ENCODE measurements at regions not wholly inside any gene's neighbourhood (a gene's known extent, or its start where the extent isn't known, plus 50 kb on each side); places are given as distances from the start of the nearest gene placed in this dataset.
"Not testable (repeated sequence)": the region's sequence is repeated elsewhere in the genome, so short reads cannot be mapped to it uniquely, and the experiment has no call there.

DNA sequence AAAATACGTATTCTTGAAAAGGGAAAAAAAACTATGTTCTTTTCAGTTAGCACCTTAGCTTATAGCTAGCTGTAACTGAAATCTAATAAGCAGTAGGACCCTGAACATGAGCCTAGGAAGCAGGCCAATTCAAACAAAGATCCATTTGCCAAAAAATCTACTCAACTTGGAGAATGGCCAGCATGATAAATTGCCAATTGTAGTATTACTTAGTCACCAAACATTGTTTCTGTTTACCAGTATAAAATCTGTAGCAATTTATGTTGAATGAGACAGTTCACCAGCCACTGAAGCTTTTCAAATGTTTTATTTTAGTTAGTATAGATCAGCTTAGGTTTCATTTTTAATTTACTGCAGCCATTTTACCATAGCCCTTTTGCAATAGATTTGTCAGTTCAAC lies 323.6 kb upstream of the DIPK2B start:
- Mint-ChIP-seq H3K36me3 (ENCODE audit: low read depth) (no peaks in the 10 kb centered on the region), H3K9me3 (no peaks in the 10 kb centered on the region), H3K27me3 (no peaks in the 10 kb centered on the region), H3K4me3 (no peak overlapping the region), H3K4me1 (ENCODE audit: low read depth) (no peaks in the 10 kb centered on the region), H3K27ac (no peak overlapping the region)
- intact Hi-C loops (cut with micrococcal nuclease), result no loop called here

DNA sequence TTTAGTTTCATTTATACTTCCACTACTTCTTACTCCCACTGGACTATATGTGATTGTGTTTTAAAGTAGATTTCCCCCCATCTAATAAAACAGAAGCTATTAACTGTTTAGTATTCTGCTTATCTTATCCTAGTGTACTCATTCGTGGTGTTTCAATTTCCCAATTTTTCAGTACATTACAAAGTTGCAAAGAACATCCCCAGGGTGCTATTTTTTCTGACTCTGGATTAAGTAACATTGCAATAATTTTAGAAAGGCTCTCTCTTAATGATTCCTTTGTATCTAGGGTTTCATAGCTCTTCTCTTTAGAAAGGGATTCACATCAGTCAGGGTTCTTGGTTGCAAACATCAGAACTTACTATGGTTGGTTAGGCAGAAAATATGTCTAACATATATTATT lies 317.9 kb upstream of the DIPK2B start:
- H3K9me3 Mint-ChIP-seq, result no peaks in the 10 kb centered on the region
- H3K4me3 Mint-ChIP-seq, result no peak overlapping the region
- no peaks in the 10 kb centered on the region for H3K27me3 Mint-ChIP-seq
- H3K36me3 Mint-ChIP-seq (ENCODE audit: low read depth), result no peaks in the 10 kb centered on the region
- H3K27ac Mint-ChIP-seq, result no peak overlapping the region
- peaks cover 12% of the 10 kb centered on the region for H3K4me1 Mint-ChIP-seq (ENCODE audit: low read depth)
- intact Hi-C loops (cut with micrococcal nuclease), result loop anchor here (5.0 to 10.0 kb wide), 3 partner anchors 229 to 886 kb away; no protein-coding TSS in a partner anchor

DNA sequence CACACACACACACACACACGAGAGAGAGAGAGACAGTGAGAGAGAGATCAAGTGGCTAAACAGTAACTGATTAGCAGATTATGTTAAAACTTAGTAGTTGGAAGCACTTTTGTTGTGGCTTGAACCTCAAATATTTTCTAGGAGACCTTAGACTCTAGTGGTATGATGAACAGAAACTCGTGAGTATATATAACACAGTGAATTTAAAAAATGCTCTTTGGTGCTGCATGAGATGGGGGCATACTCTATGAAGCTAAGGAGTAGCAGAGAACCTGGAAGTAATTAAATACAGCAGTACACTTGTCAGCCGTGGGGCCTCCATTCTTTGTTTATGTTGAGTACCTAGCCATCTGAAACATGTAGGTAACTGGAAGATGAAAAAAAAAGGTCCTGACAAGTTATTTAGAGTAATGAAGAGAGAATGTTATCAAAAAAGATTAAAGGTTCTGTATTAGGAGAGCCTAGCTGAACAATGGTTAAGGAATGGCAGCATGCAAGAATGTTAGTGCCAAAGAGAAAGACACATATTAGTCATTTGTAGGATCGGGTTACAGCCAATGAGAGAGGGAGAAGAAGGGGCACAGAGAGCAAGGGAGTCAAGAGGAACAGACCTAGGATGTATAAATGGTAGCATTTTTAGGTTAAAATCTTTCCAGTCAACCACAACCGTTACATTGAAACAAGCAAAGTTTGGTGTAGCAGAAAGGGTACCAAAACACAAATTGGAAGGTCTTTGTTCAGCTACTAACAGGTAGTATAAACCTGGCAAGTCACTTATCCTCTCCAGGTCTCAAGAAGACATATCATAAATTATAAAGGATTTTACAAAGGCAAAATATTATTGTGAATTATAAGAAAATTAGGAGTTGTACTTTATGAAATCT lies 316.7 kb upstream of the DIPK2B start:
- Mint-ChIP-seq H3K4me1 (ENCODE audit: low read depth) (peaks cover 12% of the 10 kb centered on the region), H3K9me3 (no peaks in the 10 kb centered on the region), H3K4me3 (no peak overlapping the region), H3K27me3 (no peaks in the 10 kb centered on the region), H3K36me3 (ENCODE audit: low read depth) (no peaks in the 10 kb centered on the region), H3K27ac (no peak overlapping the region)
- intact Hi-C loops (cut with micrococcal nuclease), result loop anchor here (5.0 to 10.0 kb wide), 3 partner anchors 230 to 887 kb away; no protein-coding TSS in a partner anchor

DNA sequence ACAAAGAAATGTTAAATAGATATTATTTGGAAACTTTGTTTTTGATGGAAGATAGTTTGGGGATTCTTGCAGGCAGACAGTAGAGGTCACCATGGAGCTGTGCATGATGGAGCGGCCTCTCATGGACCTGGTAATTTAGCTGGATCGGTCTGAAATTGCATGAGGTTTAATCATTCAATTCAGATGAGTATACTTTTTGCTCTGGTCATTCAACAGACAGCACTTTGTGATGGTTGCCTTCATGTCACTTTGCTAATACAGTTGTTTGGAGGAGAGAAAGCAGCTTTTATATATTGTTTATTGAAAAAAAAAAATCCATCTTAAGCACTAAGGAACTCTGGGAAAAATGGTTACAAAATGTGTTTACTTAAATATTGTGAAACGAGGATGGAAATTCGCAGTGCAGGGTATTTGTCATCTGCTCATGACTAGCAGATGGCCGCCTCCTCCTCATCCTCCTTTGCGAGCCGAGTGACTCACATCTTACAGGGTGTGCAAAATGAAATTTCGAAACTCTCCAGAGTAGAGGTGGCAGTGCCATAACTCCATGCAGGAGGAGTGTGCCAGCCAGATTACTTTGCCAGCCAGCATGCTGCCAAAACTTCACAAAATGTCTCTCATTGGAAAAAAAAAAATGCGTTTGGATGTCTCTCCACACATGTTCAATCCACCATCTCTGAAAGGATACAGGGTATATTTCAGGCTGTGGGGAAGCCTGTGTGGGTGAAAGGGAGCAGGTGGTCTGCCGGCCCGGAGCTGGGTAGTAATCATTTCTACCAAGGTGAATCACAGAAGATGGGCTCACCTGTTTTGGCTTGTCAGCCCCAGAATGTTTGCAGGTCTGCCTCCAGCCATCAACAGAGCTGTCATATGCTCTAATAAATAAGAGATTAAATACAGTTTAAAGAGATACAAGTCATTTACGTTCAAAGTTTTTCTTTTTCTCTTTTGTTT lies 314.9 kb upstream of the DIPK2B start:
- intact Hi-C loops (cut with micrococcal nuclease), result loop anchor here (5.0 to 10.0 kb wide), 3 partner anchors 232 to 889 kb away; no protein-coding TSS in a partner anchor
- no peaks in the 10 kb centered on the region for H3K9me3 Mint-ChIP-seq
- no peak overlapping the region for H3K27ac Mint-ChIP-seq

DNA sequence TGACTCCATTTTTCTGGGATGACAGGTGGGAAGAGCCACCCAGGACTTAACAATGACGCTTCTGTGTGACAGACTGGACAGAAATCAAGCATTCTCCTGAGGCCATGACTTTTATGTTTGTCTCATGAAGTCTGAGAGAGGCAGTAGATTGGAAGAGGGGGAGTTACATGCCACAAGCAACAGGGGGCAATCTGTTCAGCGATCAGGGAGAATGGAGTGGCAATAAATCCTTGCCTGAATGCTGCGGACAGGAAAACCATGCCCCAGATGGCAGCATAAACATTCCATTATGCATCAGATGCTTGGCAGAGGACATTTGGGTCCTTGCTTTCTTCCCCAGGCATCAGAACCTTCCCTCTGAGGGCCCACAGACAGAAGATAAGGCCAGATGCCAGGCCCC lies 312.4 kb upstream of the DIPK2B start:
- H3K9me3 Mint-ChIP-seq, result no peaks in the 10 kb centered on the region
- intact Hi-C loops (cut with micrococcal nuclease), result loop anchor here (10.0 kb wide), 2 partner anchors 332 to 892 kb away; no protein-coding TSS in a partner anchor
- H3K27ac Mint-ChIP-seq, result no peak overlapping the region
- peaks cover 12% of the 10 kb centered on the region for H3K4me1 Mint-ChIP-seq (ENCODE audit: low read depth)
- H3K27me3 Mint-ChIP-seq, result peaks cover 1% of the 10 kb centered on the region
- no peaks in the 10 kb centered on the region for H3K36me3 Mint-ChIP-seq (ENCODE audit: low read depth)
- no peak overlapping the region for H3K4me3 Mint-ChIP-seq

More for the DNA sequence above, 314.9 kb upstream of the DIPK2B start:
- Mint-ChIP-seq H3K36me3 (ENCODE audit: low read depth) (no peaks in the 10 kb centered on the region), H3K4me3 (no peak overlapping the region), H3K4me1 (ENCODE audit: low read depth) (peaks cover 12% of the 10 kb centered on the region), H3K27me3 (no peaks in the 10 kb centered on the region)

DNA sequence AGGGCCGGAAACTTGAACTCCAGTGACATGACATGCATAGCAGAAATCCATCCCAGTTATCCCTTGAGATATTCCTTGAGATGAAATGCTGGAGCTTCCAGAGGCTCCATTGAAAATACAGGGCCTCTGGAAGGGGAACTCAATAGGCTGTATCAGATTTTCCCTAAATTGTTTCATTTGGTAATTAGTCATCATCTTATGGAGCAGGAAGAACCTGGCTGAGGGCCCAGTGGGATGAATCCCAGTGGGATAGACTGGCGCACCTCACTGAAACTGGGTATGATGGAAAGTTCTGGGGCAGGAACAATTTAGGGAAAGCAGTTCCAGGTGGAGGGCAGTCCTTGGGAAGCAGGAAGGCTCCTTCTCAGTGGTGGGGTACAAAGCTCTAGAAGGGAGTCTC lies 307.8 kb upstream of the DIPK2B start:
- H3K4me1 Mint-ChIP-seq (ENCODE audit: low read depth), result no peaks in the 10 kb centered on the region
- no peaks in the 10 kb centered on the region for H3K9me3 Mint-ChIP-seq
- intact Hi-C loops (cut with micrococcal nuclease), result no loop called here
- H3K4me3 Mint-ChIP-seq, result no peak overlapping the region
- H3K36me3 Mint-ChIP-seq (ENCODE audit: low read depth), result no peaks in the 10 kb centered on the region
- H3K27me3 Mint-ChIP-seq, result peaks cover 1% of the 10 kb centered on the region
- no peak overlapping the region for H3K27ac Mint-ChIP-seq

DNA sequence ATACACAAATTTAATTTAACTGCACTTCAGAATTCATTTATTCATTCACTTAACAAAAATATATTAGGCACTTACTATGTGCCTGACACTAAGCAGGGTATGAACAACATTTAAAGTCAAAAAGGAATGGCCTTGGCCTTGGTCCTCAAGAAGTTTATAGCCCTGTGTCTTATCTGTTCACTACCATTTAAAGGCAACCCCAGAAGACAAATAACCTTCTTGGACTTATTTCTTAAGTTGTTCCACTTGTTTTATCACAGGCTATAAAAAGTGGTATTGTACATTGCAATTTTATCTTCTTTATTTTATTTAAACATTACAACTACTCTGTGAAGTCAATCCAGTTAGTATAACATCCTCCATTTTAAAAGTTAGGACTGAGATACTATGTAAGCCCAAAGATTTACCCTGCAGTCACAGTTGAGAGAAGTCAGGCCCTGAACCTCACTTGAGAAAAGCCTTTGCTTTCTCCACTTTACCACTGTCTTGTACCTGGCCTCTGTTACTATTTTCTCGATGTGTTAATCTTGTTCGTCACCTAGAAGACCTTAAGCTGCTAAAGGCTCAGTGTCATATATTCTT lies 305.6 kb upstream of the DIPK2B start:
- Mint-ChIP-seq H3K27me3 (peaks cover 1% of the 10 kb centered on the region), H3K4me3 (no peak overlapping the region), H3K36me3 (ENCODE audit: low read depth) (no peaks in the 10 kb centered on the region), H3K9me3 (no peaks in the 10 kb centered on the region), H3K27ac (no peak overlapping the region), H3K4me1 (ENCODE audit: low read depth) (no peaks in the 10 kb centered on the region)
- intact Hi-C loops (cut with micrococcal nuclease), result no loop called here

DNA sequence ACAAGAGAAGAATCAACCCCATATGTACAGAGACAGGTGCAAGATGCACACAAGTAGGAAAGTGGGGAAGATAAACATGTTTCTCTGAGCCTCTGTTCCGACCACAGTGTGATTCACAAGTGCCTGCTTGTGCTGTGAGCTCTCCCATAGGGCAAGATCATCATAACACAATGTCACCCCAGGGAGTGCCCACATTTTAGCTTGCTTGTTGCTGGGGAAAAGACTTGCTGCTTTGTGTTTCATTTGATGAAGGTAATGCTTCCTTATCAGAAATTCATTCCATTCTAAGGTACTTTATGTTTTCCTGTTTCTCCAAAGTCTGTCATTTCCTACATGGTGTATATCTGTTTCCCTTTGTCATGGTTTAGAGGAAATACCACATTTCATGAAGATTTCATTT lies 304.5 kb upstream of the DIPK2B start:
- no peak overlapping the region for H3K4me3 Mint-ChIP-seq
- no peaks in the 10 kb centered on the region for H3K4me1 Mint-ChIP-seq (ENCODE audit: low read depth)
- H3K27ac Mint-ChIP-seq, result no peak overlapping the region
- H3K27me3 Mint-ChIP-seq, result peaks cover 1% of the 10 kb centered on the region
- H3K36me3 Mint-ChIP-seq (ENCODE audit: low read depth), result no peaks in the 10 kb centered on the region
- no peaks in the 10 kb centered on the region for H3K9me3 Mint-ChIP-seq
- intact Hi-C loops (cut with micrococcal nuclease), result no loop called here

DNA sequence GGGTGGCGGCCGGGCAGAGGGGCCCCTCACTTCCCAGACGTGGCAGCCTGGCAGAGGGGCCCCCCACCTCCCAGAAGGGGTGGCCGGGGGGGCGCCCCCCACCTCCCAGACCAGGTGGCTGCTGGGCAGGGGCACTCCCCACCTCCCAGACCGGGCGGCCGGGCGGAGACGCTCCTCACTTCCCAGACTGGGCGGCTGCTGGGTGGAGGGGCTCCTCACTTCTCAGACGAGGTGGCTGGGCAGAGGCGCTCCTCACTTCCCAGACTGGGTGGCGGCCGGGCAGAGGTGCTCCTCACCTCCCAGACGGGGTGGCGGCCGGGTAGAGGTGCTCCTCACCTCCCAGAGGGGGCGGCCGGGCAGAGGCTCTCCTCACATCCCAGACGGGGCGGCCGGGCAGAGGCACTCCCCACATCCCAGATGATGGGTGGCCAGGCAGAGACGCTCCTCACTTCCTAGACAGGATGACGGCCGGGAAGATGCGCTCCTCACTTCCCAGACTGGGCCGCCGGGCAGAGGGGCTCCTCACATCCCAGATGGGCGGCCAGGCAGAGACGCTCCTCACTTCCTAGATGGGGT lies 303.2 kb upstream of the DIPK2B start:
- intact Hi-C loops (cut with micrococcal nuclease); H3K4me3 Mint-ChIP-seq; H3K4me1 Mint-ChIP-seq (ENCODE audit: low read depth); H3K9me3 Mint-ChIP-seq; H3K36me3 Mint-ChIP-seq (ENCODE audit: low read depth); H3K27me3 Mint-ChIP-seq; H3K27ac Mint-ChIP-seq: not testable (repeated sequence)

DNA sequence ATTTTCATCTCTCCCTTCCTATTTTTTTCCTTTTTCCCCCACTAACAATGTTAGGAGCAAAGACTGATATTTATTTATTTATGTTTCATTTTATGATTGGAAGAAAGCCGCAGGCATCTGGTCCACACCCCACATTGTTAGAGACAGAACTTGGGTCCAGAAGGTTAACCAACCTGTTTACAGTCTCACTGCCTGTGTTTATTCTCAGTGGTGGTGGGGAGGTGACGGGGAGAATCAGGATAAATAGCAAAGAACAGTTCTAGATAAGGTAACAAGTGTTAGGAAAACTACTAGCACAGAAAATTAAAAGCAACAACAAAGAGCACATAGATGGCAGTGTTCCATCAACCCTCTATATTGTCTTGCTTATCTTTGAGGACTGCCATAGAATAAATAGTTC lies 301.7 kb upstream of the DIPK2B start:
- Mint-ChIP-seq H3K27me3 (no peaks in the 10 kb centered on the region), H3K4me1 (ENCODE audit: low read depth) (no peaks in the 10 kb centered on the region), H3K36me3 (ENCODE audit: low read depth) (no peaks in the 10 kb centered on the region), H3K4me3 (no peak overlapping the region), H3K27ac (no peak overlapping the region), H3K9me3 (no peaks in the 10 kb centered on the region)
- intact Hi-C loops (cut with micrococcal nuclease), result no loop called here

DNA sequence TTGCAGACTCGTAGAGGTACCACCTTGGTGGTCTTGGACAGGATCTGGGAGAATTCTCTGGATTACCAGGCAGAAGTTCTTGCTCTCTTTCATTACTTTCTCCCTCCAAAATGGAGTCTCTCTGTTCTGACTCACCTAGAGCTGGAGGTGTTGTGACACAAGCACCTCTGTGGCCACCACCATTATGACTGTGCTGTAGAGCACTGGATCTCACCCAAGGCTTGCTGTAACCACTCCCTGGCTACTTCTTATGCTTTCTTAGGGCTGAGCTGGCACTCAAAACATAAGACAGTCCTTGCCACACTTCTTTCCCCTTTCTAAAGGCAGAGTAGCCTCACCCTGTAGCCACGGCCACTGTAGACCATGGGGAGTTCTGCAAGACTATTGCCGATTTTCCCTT lies 296.6 kb upstream of the DIPK2B start:
- H3K9me3 Mint-ChIP-seq, result peaks cover 39% of the 10 kb centered on the region
- H3K4me3 Mint-ChIP-seq, result no peak overlapping the region
- H3K4me1 Mint-ChIP-seq (ENCODE audit: low read depth), result no peaks in the 10 kb centered on the region
- no peaks in the 10 kb centered on the region for H3K36me3 Mint-ChIP-seq (ENCODE audit: low read depth)
- H3K27ac Mint-ChIP-seq, result no peak overlapping the region
- H3K27me3 Mint-ChIP-seq, result no peaks in the 10 kb centered on the region
- intact Hi-C loops (cut with micrococcal nuclease), result no loop called here

DNA sequence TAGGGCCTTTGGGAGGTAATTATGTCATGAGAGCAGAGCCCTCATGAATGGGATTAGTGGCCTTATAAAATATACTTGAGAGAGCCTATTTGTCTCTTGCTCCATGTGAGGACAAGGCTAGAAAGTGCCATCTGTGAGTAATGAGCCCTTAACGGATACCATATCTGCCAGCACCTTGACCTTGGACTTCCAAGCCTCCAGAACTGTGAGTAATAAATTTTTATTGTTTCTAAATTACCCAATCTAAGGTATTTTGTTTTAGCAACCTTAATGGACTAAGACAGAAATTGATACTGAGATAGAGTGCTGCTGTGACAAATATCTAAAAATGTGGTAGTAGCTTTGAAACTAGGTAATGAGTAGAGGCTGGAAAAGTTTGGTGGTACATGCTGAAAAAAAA lies 285.0 kb upstream of the DIPK2B start:
- Mint-ChIP-seq H3K4me1 (ENCODE audit: low read depth) (no peaks in the 10 kb centered on the region), H3K27ac (no peak overlapping the region), H3K27me3 (no peaks in the 10 kb centered on the region), H3K36me3 (ENCODE audit: low read depth) (no peaks in the 10 kb centered on the region), H3K4me3 (no peak overlapping the region), H3K9me3 (no peaks in the 10 kb centered on the region)
- intact Hi-C loops (cut with micrococcal nuclease), result no loop called here

DNA sequence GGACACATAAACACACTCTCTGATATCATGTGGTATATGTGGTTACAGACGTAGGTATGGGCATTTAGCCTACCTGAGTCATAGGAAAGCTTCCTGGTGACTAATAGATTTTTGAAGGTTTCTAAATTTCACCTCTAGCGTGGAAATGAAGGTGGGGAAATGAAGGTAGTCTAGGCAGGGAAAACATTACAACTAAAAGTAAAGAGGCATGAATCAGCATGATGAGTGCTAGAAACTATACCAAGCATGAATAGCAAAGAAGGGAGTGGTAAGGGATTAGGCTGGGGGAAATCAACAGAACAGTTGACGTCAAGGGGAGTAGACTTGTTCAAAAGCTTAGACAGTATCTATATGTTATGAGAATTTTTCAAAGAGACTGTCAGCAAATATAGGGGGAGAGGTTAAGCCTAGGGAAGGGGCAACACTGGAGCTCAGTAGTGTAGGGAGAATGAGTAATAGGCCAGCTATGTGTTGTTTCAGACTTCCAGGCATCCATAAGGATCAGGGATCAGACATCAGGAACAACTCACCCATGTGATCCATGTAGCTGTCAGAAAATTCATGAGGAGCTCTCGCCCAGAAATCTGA lies 279.3 kb upstream of the DIPK2B start:
- Mint-ChIP-seq H3K9me3 (peaks cover 7% of the 10 kb centered on the region), H3K27ac (no peak overlapping the region), H3K4me1 (ENCODE audit: low read depth) (no peaks in the 10 kb centered on the region), H3K36me3 (ENCODE audit: low read depth) (no peaks in the 10 kb centered on the region), H3K4me3 (no peak overlapping the region), H3K27me3 (no peaks in the 10 kb centered on the region)
- intact Hi-C loops (cut with micrococcal nuclease), result no loop called here
